ENCODE measurements at regions not wholly inside any gene's neighbourhood (a gene's known extent, or its start where the extent isn't known, plus 50 kb on each side); places are given as distances from the start of the nearest gene placed in this dataset.
"Not testable (repeated sequence)": the region's sequence is repeated elsewhere in the genome, so short reads cannot be mapped to it uniquely, and the experiment has no call there.

GRCh38 chr2:110016381-110017092 is 99.1 kb downstream of the MALL start:
- TF ChIP-seq CTCF, POLR2A, POLR2AphosphoS5, EP300 (IDR thresholded peaks at IDR 0.05): not testable (repeated sequence)
